ENCODE measurements at regions not wholly inside any gene's neighbourhood (a gene's known extent, or its start where the extent isn't known, plus 50 kb on each side); places are given as distances from the start of the nearest gene placed in this dataset.

DNA sequence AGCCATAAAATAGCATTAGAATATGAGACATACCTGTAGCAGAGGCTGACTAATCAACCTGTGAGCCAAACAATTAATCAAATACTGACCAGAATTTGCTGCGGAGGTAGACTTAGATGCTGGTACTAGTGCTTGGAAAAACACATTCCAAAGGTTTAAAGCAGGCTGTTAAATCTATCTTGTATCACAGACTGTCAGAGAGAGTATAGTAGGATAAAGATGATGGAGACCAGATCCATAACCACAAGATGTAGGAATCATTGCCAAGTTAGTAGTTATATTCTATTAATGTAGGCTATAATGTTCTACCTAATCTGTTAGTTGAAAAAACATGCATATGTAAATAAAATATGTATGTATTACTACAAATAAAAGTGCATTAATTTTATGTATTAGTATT lies 726.2 kb downstream of the SLC6A15 start:
- TF ChIP-seq, protein P1, sequence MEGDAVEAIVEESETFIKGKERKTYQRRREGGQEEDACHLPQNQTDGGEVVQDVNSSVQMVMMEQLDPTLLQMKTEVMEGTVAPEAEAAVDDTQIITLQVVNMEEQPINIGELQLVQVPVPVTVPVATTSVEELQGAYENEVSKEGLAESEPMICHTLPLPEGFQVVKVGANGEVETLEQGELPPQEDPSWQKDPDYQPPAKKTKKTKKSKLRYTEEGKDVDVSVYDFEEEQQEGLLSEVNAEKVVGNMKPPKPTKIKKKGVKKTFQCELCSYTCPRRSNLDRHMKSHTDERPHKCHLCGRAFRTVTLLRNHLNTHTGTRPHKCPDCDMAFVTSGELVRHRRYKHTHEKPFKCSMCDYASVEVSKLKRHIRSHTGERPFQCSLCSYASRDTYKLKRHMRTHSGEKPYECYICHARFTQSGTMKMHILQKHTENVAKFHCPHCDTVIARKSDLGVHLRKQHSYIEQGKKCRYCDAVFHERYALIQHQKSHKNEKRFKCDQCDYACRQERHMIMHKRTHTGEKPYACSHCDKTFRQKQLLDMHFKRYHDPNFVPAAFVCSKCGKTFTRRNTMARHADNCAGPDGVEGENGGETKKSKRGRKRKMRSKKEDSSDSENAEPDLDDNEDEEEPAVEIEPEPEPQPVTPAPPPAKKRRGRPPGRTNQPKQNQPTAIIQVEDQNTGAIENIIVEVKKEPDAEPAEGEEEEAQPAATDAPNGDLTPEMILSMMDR (IDR thresholded peaks at IDR 0.05), result no peak
- TF ChIP-seq, protein P2, sequence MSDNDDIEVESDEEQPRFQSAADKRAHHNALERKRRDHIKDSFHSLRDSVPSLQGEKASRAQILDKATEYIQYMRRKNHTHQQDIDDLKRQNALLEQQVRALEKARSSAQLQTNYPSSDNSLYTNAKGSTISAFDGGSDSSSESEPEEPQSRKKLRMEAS (IDR thresholded peaks at IDR 0.05), result no peak
- TF ChIP-seq MYC (IDR thresholded peaks at IDR 0.05; ENCODE audit: borderline replicate concordance, low read length), result no peak
- TF ChIP-seq POLR2A (IDR thresholded peaks at IDR 0.05; ENCODE audit: low read length), result no peak
- TF ChIP-seq CHD2 (IDR thresholded peaks at IDR 0.05; ENCODE audit: low read length, partially characterized antibody), result no peak
- TF ChIP-seq JUNB (IDR thresholded peaks at IDR 0.05), result no peak
- TF ChIP-seq, protein P3, sequence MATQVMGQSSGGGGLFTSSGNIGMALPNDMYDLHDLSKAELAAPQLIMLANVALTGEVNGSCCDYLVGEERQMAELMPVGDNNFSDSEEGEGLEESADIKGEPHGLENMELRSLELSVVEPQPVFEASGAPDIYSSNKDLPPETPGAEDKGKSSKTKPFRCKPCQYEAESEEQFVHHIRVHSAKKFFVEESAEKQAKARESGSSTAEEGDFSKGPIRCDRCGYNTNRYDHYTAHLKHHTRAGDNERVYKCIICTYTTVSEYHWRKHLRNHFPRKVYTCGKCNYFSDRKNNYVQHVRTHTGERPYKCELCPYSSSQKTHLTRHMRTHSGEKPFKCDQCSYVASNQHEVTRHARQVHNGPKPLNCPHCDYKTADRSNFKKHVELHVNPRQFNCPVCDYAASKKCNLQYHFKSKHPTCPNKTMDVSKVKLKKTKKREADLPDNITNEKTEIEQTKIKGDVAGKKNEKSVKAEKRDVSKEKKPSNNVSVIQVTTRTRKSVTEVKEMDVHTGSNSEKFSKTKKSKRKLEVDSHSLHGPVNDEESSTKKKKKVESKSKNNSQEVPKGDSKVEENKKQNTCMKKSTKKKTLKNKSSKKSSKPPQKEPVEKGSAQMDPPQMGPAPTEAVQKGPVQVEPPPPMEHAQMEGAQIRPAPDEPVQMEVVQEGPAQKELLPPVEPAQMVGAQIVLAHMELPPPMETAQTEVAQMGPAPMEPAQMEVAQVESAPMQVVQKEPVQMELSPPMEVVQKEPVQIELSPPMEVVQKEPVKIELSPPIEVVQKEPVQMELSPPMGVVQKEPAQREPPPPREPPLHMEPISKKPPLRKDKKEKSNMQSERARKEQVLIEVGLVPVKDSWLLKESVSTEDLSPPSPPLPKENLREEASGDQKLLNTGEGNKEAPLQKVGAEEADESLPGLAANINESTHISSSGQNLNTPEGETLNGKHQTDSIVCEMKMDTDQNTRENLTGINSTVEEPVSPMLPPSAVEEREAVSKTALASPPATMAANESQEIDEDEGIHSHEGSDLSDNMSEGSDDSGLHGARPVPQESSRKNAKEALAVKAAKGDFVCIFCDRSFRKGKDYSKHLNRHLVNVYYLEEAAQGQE (IDR thresholded peaks at IDR 0.05), result no peak
- no peak for TF ChIP-seq KDM1A (IDR thresholded peaks at IDR 0.05; ENCODE audit: low read depth)
- TF ChIP-seq MAZ (IDR thresholded peaks at IDR 0.05; ENCODE audit: borderline replicate concordance, low read depth, low read length), result no peak
- TF ChIP-seq SMC3 (IDR thresholded peaks at IDR 0.05), result no peak
- TF ChIP-seq, protein P4, sequence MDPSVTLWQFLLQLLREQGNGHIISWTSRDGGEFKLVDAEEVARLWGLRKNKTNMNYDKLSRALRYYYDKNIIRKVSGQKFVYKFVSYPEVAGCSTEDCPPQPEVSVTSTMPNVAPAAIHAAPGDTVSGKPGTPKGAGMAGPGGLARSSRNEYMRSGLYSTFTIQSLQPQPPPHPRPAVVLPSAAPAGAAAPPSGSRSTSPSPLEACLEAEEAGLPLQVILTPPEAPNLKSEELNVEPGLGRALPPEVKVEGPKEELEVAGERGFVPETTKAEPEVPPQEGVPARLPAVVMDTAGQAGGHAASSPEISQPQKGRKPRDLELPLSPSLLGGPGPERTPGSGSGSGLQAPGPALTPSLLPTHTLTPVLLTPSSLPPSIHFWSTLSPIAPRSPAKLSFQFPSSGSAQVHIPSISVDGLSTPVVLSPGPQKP (IDR thresholded peaks at IDR 0.05; ENCODE audit: low read depth, low read length), result no peak
- no peak for TF ChIP-seq BHLHE40 (IDR thresholded peaks at IDR 0.05; ENCODE audit: low read depth, low read length)
- no peak for TF ChIP-seq EP300 (IDR thresholded peaks at IDR 0.05)

Data from A549 (cell line).